ENCODE measurements at regions not wholly inside any gene's neighbourhood (a gene's known extent, or its start where the extent isn't known, plus 50 kb on each side); places are given as distances from the start of the nearest gene placed in this dataset.

GRCh38 chr16:6484935-6485334, 847.7 kb upstream of the RBFOX1 start:
- TF ChIP-seq CTCF (conservative IDR thresholded peaks at IDR 0.05; ENCODE audit: low read length) (no peak), EZH2phosphoT487 (IDR thresholded peaks at IDR 0.05; ENCODE audit: borderline replicate concordance, low read depth, low read length) (no peak)
